Mesenchymal stem cell (in vitro differentiated cells and primary cell): ENCODE measurements at regions not wholly inside any gene's neighbourhood (a gene's known extent, or its start where the extent isn't known, plus 50 kb on each side); places are given as distances from the start of the nearest gene placed in this dataset.
"Not testable (repeated sequence)": the region's sequence is repeated elsewhere in the genome, so short reads cannot be mapped to it uniquely, and the experiment has no call there.

Source experiments
- DNase-seq: peaks from one replicate; pipeline ENCODE4 v3.0.0-alpha.2; 2013
- H2AFZ ChIP-seq: one replicate; pipeline ENCODE4 v1.6.1; 2013; ENCODE audit warnings: low read depth, mild to moderate bottlenecking, control low read depth, inconsistent platforms, low read length, moderate library complexity
- H2AK5ac ChIP-seq: 2 replicates; pipeline ENCODE4 v1.6.1; 2013; ENCODE audit warnings: low read length, moderate library complexity, mild to moderate bottlenecking, inconsistent platforms; ENCODE audit not compliant: severe bottlenecking
- H2BK120ac ChIP-seq: one replicate; pipeline ENCODE4 v1.6.1; 2013; ENCODE audit warnings: low read depth, mild to moderate bottlenecking, inconsistent platforms, low read length, moderate library complexity
- H2BK12ac ChIP-seq, 2 experiments: one replicate each; pipeline ENCODE4 v1.6.1; 2013; ENCODE audit warnings: inconsistent platforms in 2 of 2, low read length in 2 of 2, mild to moderate bottlenecking in 2 of 2, moderate library complexity in 2 of 2, control low read depth in 1 of 2
- H2BK15ac ChIP-seq: one replicate; pipeline ENCODE4 v1.6.1; 2013; ENCODE audit warnings: mild to moderate bottlenecking, low read depth, inconsistent platforms; ENCODE audit not compliant: poor library complexity, severe bottlenecking
- H2BK5ac ChIP-seq: 2 replicates; pipeline ENCODE4 v1.6.1; 2013; ENCODE audit warnings: low read depth, mild to moderate bottlenecking, low read length, control low read depth, inconsistent platforms; ENCODE audit not compliant: poor library complexity, severe bottlenecking
- H3K14ac ChIP-seq, 2 experiments: one replicate each; pipeline ENCODE4 v1.6.1; 2013; ENCODE audit warnings: inconsistent platforms in 2 of 2, low read length in 2 of 2, control low read depth in 1 of 2, mild to moderate bottlenecking in 1 of 2, moderate library complexity in 1 of 2
- H3K18ac ChIP-seq, 2 experiments: one replicate each; pipeline ENCODE4 v1.6.1; 2013; ENCODE audit warnings: inconsistent platforms in 2 of 2, low read length in 2 of 2, control low read depth in 1 of 2, low read depth in 1 of 2, mild to moderate bottlenecking in 1 of 2
- H3K23ac ChIP-seq, 2 experiments: one replicate each; pipeline ENCODE4 v1.6.1; 2013; ENCODE audit warnings: inconsistent platforms in 2 of 2, low read length in 2 of 2, mild to moderate bottlenecking in 2 of 2, moderate library complexity in 2 of 2, control low read depth in 1 of 2
- H3K27ac ChIP-seq: 2 replicates; pipeline ENCODE4 v1.5.1; 2013; ENCODE audit warnings: mild to moderate bottlenecking, moderate library complexity, low read length, control low read depth, inconsistent platforms; ENCODE audit not compliant: poor library complexity, severe bottlenecking
- H3K27me3 ChIP-seq, 2 experiments: 2 replicates each; pipeline versions ENCODE4 v1.6.1 to v1.7.0; 2013; ENCODE audit warnings: low read length in 2 of 2, mild to moderate bottlenecking in 2 of 2, moderate library complexity in 2 of 2, control low read depth in 1 of 2, inconsistent platforms in 1 of 2; ENCODE audit not compliant: control insufficient read depth in 1 of 2, insufficient read depth in 1 of 2
- H3K36me3 ChIP-seq, 2 experiments: 2 replicates each; pipeline versions ENCODE4 v1.6.1 to v1.7.0; 2013; ENCODE audit warnings: low read length in 2 of 2, control low read depth in 1 of 2, inconsistent platforms in 1 of 2, low read depth in 1 of 2, mild to moderate bottlenecking in 1 of 2; ENCODE audit not compliant: insufficient read depth in 2 of 2, control insufficient read depth in 1 of 2
- H3K4ac ChIP-seq, 2 experiments: one replicate each; pipeline ENCODE4 v1.6.1; 2013; ENCODE audit warnings: inconsistent platforms in 2 of 2, low read length in 2 of 2, mild to moderate bottlenecking in 2 of 2, moderate library complexity in 2 of 2, control low read depth in 1 of 2, low read depth in 1 of 2
- H3K4me1 ChIP-seq: 2 replicates; pipeline ENCODE4 v1.6.1; 2013; ENCODE audit warnings: low read depth, low read length, control low read depth; ENCODE audit not compliant: control insufficient read depth, insufficient read depth
- H3K4me2 ChIP-seq: 2 replicates; pipeline ENCODE4 v1.6.1; 2013; ENCODE audit warnings: low read length, mild to moderate bottlenecking, inconsistent platforms; ENCODE audit not compliant: poor library complexity, severe bottlenecking
- H3K4me3 ChIP-seq, 2 experiments: 2 replicates each; pipeline versions ENCODE4 v1.5.1 to v1.7.0; 2013; ENCODE audit warnings: low read length in 2 of 2, mild to moderate bottlenecking in 2 of 2, control low read depth in 1 of 2, low read depth in 1 of 2; ENCODE audit not compliant: insufficient read depth in 1 of 2
- H3K79me1 ChIP-seq: replicated peaks from 2 replicates; pipeline ENCODE4 v1.6.1; 2013; ENCODE audit warnings: mild to moderate bottlenecking, control low read depth, low read length, inconsistent platforms; ENCODE audit not compliant: poor library complexity, severe bottlenecking
- H3K9ac ChIP-seq: 2 replicates; pipeline ENCODE4 v1.7.0; 2013; ENCODE audit warnings: mild to moderate bottlenecking, low read length, moderate library complexity
- H3K9me3 ChIP-seq: 2 replicates; pipeline ENCODE4 v1.7.0; 2013; ENCODE audit warnings: mild to moderate bottlenecking, low read length; ENCODE audit not compliant: control insufficient read depth
- H4K8ac ChIP-seq: one replicate; pipeline ENCODE4 v1.6.1; 2013; ENCODE audit warnings: inconsistent platforms, mild to moderate bottlenecking, low read length, moderate library complexity
- H4K91ac ChIP-seq: one replicate; pipeline ENCODE4 v1.6.1; 2013; ENCODE audit warnings: mild to moderate bottlenecking, low read length, inconsistent platforms
- WGBS: methylation state at CpG from one replicate; pipeline ENCODE4 v1.1.7; 2013; ENCODE audit warnings: mixed read lengths; 5-methylcytosine and 5-hydroxymethylcytosine counted together

GRCh38 chr2:56590611-56591010 lies 406.8 kb downstream of the CCDC85A start:
- H3K14ac ChIP-seq = no peak overlapping the region
- no peak overlapping the region for H3K27ac ChIP-seq

GRCh38 chr2:56606086-56606485 lies 422.3 kb downstream of the CCDC85A start:
- H3K14ac ChIP-seq, H3K18ac ChIP-seq, H3K27ac ChIP-seq, H2AFZ ChIP-seq, H2BK5ac ChIP-seq, H4K91ac ChIP-seq, H3K79me1 ChIP-seq, H3K4ac ChIP-seq, H3K36me3 ChIP-seq, H2BK12ac ChIP-seq, H4K8ac ChIP-seq, H3K27me3 ChIP-seq, H3K9me3 ChIP-seq, H3K4me3 ChIP-seq, H3K23ac ChIP-seq, H3K4me1 ChIP-seq, H2BK120ac ChIP-seq, H2BK15ac ChIP-seq, H3K9ac ChIP-seq, H2AK5ac ChIP-seq, H3K4me2 ChIP-seq, DNase-seq: not testable (repeated sequence)
- 91% methylated on average over 9 of the region's 9 CpGs for WGBS

More at GRCh38 chr2:56590611-56591010, 406.8 kb downstream of the CCDC85A start:
- Histone ChIP-seq H3K4me1 (no peaks in the 10 kb centered on the region), H3K4ac (no peak overlapping the region), H2BK15ac (no peak overlapping the region), H3K79me1 (no peaks in the 10 kb centered on the region), H3K4me2 (no peak overlapping the region), H2AFZ (no peak overlapping the region), H4K8ac (no peak overlapping the region), H4K91ac (no peak overlapping the region), H3K9me3 (no peaks in the 10 kb centered on the region), H3K18ac (no peak overlapping the region), H3K9ac (no peak overlapping the region), H2BK120ac (no peak overlapping the region), H3K27me3 (no peaks in the 10 kb centered on the region), H2BK5ac (no peak overlapping the region), H3K23ac (no peak overlapping the region), H3K36me3 (no peaks in the 10 kb centered on the region), H2AK5ac (no peak overlapping the region), H3K4me3 (no peak overlapping the region), H2BK12ac (no peak overlapping the region)
- WGBS = 64% methylated on average over 1 of the region's 3 CpGs
- no peak for DNase-seq

- Histone ChIP-seq H3K18ac (no peak overlapping the region), H2AFZ (no peak overlapping the region), H3K79me1 (no peaks in the 10 kb centered on the region), H3K4me1 (no peaks in the 10 kb centered on the region), H3K27me3 (no peaks in the 10 kb centered on the region), H3K23ac (no peak overlapping the region), H4K8ac (no peak overlapping the region), H3K4me2 (no peak overlapping the region), H4K91ac (no peak overlapping the region), H3K36me3 (no peaks in the 10 kb centered on the region), H2BK15ac (no peak overlapping the region), H3K9me3 (peaks cover 1% of the 10 kb centered on the region), H2BK120ac (no peak overlapping the region), H2BK5ac (no peak overlapping the region), H3K4ac (no peak overlapping the region), H3K14ac (no peak overlapping the region), H3K4me3 (no peak overlapping the region), H2BK12ac (no peak overlapping the region), H2AK5ac (no peak overlapping the region), H3K9ac (no peak overlapping the region), H3K27ac (no peak overlapping the region)
- WGBS = no CpG with 5 or more reads among the region's 1 CpG
- DNase-seq = no peak
Observed at GRCh38 chr2:56613254-56613653, 429.5 kb downstream of the CCDC85A start.

DNA sequence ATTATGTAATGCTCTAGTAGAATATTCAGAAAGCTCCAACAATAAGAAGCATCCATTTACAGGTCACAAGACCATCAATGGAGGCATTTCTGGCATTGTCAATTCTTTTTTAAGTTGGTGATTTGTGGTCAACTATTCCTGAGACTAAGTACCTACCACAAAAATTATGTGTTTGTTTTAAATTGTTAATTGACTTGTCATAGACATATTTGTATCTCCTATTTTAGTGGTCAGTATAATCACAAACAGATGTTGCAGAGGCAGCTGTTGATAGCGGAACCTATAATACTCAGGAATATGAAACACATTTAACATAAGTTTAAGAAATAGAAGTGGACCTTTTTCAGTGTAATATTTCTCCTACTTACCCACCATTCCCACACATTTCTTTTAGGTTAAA lies 430.1 kb downstream of the CCDC85A start:
- H3K36me3 ChIP-seq = no peaks in the 10 kb centered on the region
- no peak overlapping the region for H2BK5ac ChIP-seq
- no peak overlapping the region for H3K9ac ChIP-seq
- H3K27ac ChIP-seq = no peak overlapping the region
- no peak overlapping the region for H2BK12ac ChIP-seq
- H4K8ac ChIP-seq = no peak overlapping the region
- H2AFZ ChIP-seq = no peak overlapping the region
- no peak overlapping the region for H2BK15ac ChIP-seq
- no CpG with 5 or more reads among the region's 1 CpG for WGBS
- no peaks in the 10 kb centered on the region for H3K27me3 ChIP-seq
- no peak overlapping the region for H2AK5ac ChIP-seq
- no peaks in the 10 kb centered on the region for H3K79me1 ChIP-seq
- no peak overlapping the region for H2BK120ac ChIP-seq
- H3K9me3 ChIP-seq = peaks cover 4% of the 10 kb centered on the region
- no peak overlapping the region for H3K14ac ChIP-seq
- H3K23ac ChIP-seq = no peak overlapping the region
- no peak for DNase-seq
- no peak overlapping the region for H3K4ac ChIP-seq
- H3K18ac ChIP-seq = no peak overlapping the region
- H3K4me3 ChIP-seq = no peak overlapping the region
- no peak overlapping the region for H4K91ac ChIP-seq
- H3K4me2 ChIP-seq = no peak overlapping the region
- no peaks in the 10 kb centered on the region for H3K4me1 ChIP-seq
